Adrenal gland (tissue), 9 donors: ENCODE measurements at regions not wholly inside any gene's neighbourhood (a gene's known extent, or its start where the extent isn't known, plus 50 kb on each side); places are given as distances from the start of the nearest gene placed in this dataset.
A peak's percentile ranks its signal among the peaks of the same experiment; 100 is the strongest.
"Not testable (repeated sequence)": the region's sequence is repeated elsewhere in the genome, so short reads cannot be mapped to it uniquely, and the experiment has no call there.

Experiments used
- DNase-seq, 7 donors: peaks; one replicate each; pipeline ENCODE4 v3.0.0-alpha.2; 2019 to 2020
- H3K27ac ChIP-seq, 5 donors: fragments of 200-600 bp; sonication (generic) in 4 of 5; 1 replicate in 3 of 5; 2 replicates in 2 of 5; pipeline versions ENCODE4 v1.5.1 to v1.8.0; 2016 to 2020; ENCODE audit warnings: mild to moderate bottlenecking in 1 of 5
- H3K27me3 ChIP-seq: fragments of 200-600 bp; 2 replicates; pipeline ENCODE4 v1.8.0; 2021
- H3K36me3 ChIP-seq, 2 donors: fragments of 200-600 bp; replicated peaks in 1 of 2; 1 replicate in 1 of 2; 2 replicates in 1 of 2; pipeline versions ENCODE4 v1.5.1 to v1.8.0; 2018 to 2022
- H3K4me1 ChIP-seq, 2 donors: fragments of 200-600 bp; replicated peaks in 1 of 2; 1 replicate in 1 of 2; 2 replicates in 1 of 2; pipeline versions ENCODE4 v1.5.1 to v1.8.0; 2018 to 2021
- H3K4me3 ChIP-seq, 4 donors: fragments of 200-600 bp; sonication (generic) in 3 of 4; one replicate each; pipeline ENCODE4 v1.5.1; 2016 to 2018
- H3K9me3 ChIP-seq, 3 donors: fragments of 200-600 bp; sonication (generic) in 1 of 3; replicated peaks in 1 of 3; 1 replicate in 2 of 3; 2 replicates in 1 of 3; pipeline versions ENCODE4 v1.5.1 to v1.8.0; 2016 to 2021
- POLR2A ChIP-seq, 2 donors: fragments of 450-650 bp; IDR thresholded peaks; one replicate each; pipeline ENCODE4 v1.6.1; 2017; ENCODE audit warnings: antibody characterized with exemption in 2 of 2, mild to moderate bottlenecking in 2 of 2, moderate library complexity in 1 of 2
- WGBS, 4 donors: extraction: QIAGEN DNeasy Blood & Tissue Kit in 2 of 4; methylation state at CpG; one replicate each; pipeline versions ENCODE4 v1.1.5 to v1.1.7; 2013 to 2017; 5-methylcytosine and 5-hydroxymethylcytosine counted together
- intact Hi-C, 2 donors: fragments of 100-400 bp; cut with DNase I; formaldehyde crosslinking; loops; one replicate each; pipeline versions ENCODE4 v1.14.1 to v1.15.0; 2022 to 2023
- TF ChIP-seq, protein P1 (sequence below), 6 experiments: fragments of 450-650 bp in 4 of 6; fragments of 200-600 bp in 2 of 6; sonication (generic) in 1 of 6; IDR thresholded peaks; 1 replicate in 5 of 6; 2 replicates in 1 of 6; pipeline versions ENCODE4 v1.5.1 to v1.8.0; 2016 to 2021; ENCODE audit warnings: antibody characterized with exemption in 6 of 6, mild to moderate bottlenecking in 2 of 6, moderate library complexity in 1 of 6
- donor health status: healthy with polysubstance abuse.
- donor health status: Bipolar disorder and iron deficiency.
- donor health status: DM: yes; HTN: yes; CAD: no.
- donor health status: DM: no; HTN: no; CAD: no.
- donor health status: DM: no; HTN: no; CAD: no.

DNA sequence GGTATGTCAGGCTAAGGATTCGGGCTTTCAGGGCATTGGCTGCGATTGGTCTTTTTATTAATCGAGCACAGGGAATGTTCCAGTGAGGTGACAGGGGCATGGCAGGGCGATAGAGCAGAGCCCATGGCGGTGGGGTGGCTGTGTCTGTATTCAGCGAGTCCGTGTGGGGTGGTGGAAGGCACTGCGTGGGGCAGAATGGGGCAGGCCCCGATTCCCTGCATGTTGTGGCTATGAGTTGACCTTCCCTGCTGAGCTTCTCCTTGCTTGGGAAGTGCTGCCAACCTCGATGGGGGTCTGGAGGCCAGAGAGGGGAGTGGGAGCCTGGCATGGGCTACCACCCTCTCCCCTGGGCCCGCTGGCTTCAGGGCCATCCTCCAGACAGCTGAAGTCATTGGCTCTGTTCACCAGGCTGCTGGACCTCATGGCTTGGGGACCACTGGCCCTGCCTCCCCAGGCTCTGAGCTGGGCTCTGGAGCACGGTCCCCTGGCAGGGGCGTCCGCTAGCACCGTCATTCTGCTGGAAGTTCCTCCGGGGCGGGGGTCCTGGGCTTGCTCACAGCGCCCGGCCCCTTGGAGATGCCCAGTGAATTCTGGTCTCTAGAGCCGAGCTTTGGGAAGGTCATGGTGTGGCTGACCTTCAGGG, 92.1 kb downstream of the NPIPB11 start:
- WGBS, 4 donors, result 90 to 97% (median 93%) methylated on average over 11 to 20 of the region's 20 CpGs

DNA sequence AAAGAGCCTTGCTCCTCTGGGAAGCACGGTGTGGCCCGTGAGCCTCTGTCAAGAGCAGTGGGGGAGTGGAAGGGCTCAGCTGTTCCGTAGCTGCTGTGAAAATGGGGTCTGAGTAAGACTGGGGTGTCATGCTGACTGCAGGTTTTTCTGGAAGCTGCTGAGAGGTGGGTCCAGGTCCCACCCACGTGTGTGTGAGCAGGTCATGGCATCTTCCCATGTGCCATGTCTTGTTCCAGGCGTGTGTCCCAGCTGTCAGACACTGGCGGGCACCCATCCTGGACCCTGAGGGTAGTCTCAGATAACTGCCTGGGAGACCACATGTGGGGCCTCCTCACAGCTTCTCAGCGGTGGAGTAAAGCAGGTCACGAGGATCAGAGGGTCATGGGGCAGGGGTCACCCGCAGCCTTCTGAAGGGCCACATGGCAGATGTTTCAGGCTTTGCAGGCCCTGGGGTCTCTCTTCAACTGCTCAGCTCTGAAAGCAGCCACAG, 92.9 kb downstream of the NPIPB11 start:
- DNase-seq, result peak in 1 of 7 donors; percentile 6
- Histone ChIP-seq H3K27me3 (no peaks in the 10 kb centered on the region), H3K9me3 (no peaks in the 10 kb centered on the region), H3K36me3 (no peaks in the 10 kb centered on the region), H3K4me3 (no peak overlapping the region), H3K27ac (no peak overlapping the region), H3K4me1 (peaks cover 0 to 11% of the 10 kb centered on the region in 2 donors)
- TF ChIP-seq, protein P1, sequence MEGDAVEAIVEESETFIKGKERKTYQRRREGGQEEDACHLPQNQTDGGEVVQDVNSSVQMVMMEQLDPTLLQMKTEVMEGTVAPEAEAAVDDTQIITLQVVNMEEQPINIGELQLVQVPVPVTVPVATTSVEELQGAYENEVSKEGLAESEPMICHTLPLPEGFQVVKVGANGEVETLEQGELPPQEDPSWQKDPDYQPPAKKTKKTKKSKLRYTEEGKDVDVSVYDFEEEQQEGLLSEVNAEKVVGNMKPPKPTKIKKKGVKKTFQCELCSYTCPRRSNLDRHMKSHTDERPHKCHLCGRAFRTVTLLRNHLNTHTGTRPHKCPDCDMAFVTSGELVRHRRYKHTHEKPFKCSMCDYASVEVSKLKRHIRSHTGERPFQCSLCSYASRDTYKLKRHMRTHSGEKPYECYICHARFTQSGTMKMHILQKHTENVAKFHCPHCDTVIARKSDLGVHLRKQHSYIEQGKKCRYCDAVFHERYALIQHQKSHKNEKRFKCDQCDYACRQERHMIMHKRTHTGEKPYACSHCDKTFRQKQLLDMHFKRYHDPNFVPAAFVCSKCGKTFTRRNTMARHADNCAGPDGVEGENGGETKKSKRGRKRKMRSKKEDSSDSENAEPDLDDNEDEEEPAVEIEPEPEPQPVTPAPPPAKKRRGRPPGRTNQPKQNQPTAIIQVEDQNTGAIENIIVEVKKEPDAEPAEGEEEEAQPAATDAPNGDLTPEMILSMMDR (IDR thresholded peaks at IDR 0.05), result no peak
- TF ChIP-seq POLR2A (IDR thresholded peaks at IDR 0.05), result no peak
- 85 to 90% (median 89%) methylated on average over 4 to 9 of the region's 9 CpGs for WGBS, 4 donors
- intact Hi-C loops, result no loop called here

More for the DNA sequence above, 92.1 kb downstream of the NPIPB11 start:
- Histone ChIP-seq H3K27ac (no peak overlapping the region), H3K36me3 (no peaks in the 10 kb centered on the region), H3K27me3 (no peaks in the 10 kb centered on the region), H3K4me3 (no peak overlapping the region), H3K4me1 (peaks cover 0 to 16% of the 10 kb centered on the region in 2 donors), H3K9me3 (no peaks in the 10 kb centered on the region)
- DNase-seq, result peak in 1 of 7 donors; percentile 9
- intact Hi-C loops, result no loop called here
- no peak for TF ChIP-seq POLR2A (IDR thresholded peaks at IDR 0.05)
- TF ChIP-seq, protein P1 (IDR thresholded peaks at IDR 0.05), result no peak

DNA sequence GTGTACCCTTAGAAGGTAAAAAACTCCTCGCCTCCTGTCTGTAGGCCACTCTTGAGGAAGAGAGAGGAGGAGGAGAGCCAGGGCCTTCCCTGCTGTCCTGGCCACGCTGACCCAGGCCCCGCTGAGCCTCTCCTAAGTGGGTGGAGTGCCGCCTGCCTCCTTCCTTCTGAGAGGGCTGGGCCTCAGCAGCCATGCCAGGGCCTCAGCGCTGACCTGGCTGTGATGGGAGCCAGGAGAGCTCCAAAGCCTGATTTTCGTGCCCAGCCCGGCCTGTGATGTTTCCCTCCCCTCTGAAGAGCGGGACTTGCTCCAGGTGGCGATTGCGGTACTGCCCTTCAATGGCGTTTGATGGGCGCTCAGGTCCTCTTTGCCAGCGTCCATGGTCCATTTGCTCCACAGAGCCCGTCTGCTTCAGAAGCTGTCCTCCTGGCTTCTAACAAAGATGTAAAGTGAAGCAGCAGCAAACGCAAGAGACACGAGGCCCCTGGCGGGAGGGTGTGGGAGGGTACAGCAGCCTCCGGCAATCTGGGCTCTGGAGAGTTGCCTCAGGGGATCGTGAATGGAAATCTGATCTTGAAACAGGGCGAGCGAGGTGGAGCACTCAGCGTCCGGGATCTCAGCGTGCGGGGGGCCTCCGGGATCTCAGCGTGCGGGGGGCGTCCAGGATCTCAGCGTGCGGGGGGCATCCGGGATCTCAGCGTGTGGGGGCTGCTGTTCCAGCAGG, 93.5 kb downstream of the NPIPB11 start:
- H3K4me3 ChIP-seq, result no peak overlapping the region
- H3K27me3 ChIP-seq, result no peaks in the 10 kb centered on the region
- H3K4me1 ChIP-seq, result peaks cover 0 to 6% of the 10 kb centered on the region in 2 donors
- peak in 1 of 7 donors; percentile 6 for DNase-seq
- H3K27ac ChIP-seq, result no peak overlapping the region
- TF ChIP-seq, protein P1 (IDR thresholded peaks at IDR 0.05), result no peak
- TF ChIP-seq POLR2A (IDR thresholded peaks at IDR 0.05), result no peak
- 82 to 97% (median 88%) methylated on average over 16 to 33 of the region's 33 CpGs for WGBS, 4 donors
- intact Hi-C loops, result no loop called here
- no peaks in the 10 kb centered on the region for H3K9me3 ChIP-seq
- H3K36me3 ChIP-seq, result no peaks in the 10 kb centered on the region

DNA sequence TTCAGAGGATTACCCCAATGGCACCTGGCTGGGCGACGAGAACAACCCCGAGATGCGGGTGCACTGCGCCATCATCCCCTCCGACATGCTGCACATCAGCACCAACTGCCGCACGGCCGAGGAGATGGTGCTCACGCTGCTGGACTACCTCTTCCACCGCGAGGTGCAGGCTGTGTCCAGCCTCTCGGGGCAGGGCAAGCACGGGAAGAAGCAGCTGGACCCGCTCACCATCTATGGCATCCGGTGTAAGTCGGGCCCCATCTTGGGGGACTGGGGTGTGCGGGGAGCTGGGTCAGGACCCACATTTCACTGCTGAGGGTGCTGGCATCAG, 94.2 kb downstream of the NPIPB11 start:
- WGBS, 4 donors, result 92 to 99% (median 95%) methylated on average over 5 to 18 of the region's 18 CpGs
- intact Hi-C loops, H3K27ac ChIP-seq, H3K9me3 ChIP-seq, H3K4me1 ChIP-seq, H3K27me3 ChIP-seq, H3K4me3 ChIP-seq, H3K36me3 ChIP-seq, DNase-seq: not testable (repeated sequence)
